ENCODE measurements at regions not wholly inside any gene's neighbourhood (a gene's known extent, or its start where the extent isn't known, plus 50 kb on each side); places are given as distances from the start of the nearest gene placed in this dataset.

DNA sequence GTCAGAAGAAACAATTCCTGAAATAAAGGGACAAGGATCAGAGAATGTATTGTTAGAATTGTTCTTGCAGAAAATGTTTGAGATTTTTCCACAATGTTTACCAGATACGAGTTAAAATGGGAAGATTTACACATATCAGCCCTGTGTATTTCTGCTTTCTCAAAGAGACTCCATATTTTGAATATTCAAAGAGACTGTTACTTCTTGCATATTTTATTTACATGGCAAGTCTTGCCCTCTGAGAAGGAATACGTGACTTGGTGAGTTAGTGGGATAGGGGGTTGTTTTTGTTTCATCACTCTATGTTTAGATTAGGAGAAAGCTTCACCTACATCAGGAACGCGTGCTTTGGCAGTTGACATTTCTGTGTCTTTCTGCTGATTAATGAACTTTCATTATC lies 56.1 kb upstream of the ZDHHC17 start:
- TF ChIP-seq, protein P1, sequence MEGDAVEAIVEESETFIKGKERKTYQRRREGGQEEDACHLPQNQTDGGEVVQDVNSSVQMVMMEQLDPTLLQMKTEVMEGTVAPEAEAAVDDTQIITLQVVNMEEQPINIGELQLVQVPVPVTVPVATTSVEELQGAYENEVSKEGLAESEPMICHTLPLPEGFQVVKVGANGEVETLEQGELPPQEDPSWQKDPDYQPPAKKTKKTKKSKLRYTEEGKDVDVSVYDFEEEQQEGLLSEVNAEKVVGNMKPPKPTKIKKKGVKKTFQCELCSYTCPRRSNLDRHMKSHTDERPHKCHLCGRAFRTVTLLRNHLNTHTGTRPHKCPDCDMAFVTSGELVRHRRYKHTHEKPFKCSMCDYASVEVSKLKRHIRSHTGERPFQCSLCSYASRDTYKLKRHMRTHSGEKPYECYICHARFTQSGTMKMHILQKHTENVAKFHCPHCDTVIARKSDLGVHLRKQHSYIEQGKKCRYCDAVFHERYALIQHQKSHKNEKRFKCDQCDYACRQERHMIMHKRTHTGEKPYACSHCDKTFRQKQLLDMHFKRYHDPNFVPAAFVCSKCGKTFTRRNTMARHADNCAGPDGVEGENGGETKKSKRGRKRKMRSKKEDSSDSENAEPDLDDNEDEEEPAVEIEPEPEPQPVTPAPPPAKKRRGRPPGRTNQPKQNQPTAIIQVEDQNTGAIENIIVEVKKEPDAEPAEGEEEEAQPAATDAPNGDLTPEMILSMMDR (IDR thresholded peaks at IDR 0.05; ENCODE audit: insufficient read depth, low read length, poor library complexity, severe bottlenecking): no peak
- DNase-seq (ENCODE audit: low read depth): no peak
- Histone ChIP-seq H3K36me3 (ENCODE audit: control insufficient read depth, insufficient read depth, low read length) (no peaks in the 10 kb centered on the region), H3K4me3 (ENCODE audit: low read depth, low read length) (no peak overlapping the region), H3K27me3 (ENCODE audit: control insufficient read depth, insufficient read depth, low read length) (no peaks in the 10 kb centered on the region)

DNA sequence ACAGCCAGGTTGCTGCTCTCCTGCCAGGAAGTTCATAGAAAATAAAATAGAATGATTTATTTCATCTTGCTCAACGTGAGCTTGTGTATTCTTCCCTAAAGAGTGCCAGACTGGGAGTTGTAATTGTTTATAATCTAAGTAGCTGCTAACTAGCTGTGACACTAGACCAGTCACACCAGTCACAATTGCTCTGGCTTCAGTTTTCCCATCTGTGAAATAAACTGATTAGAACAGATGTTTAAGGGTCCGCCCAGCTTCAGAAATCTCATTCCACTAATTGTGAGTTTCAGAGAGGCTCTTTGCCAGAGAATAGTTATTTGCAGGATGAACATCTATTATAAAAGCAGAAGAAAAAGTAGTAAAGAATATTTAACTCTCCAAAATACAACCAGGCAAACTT lies 55.6 kb upstream of the ZDHHC17 start:
- no peak for DNase-seq (ENCODE audit: low read depth)
- H3K36me3 ChIP-seq (ENCODE audit: control insufficient read depth, insufficient read depth, low read length): no peaks in the 10 kb centered on the region
- no peak overlapping the region for H3K4me3 ChIP-seq (ENCODE audit: low read depth, low read length)
- TF ChIP-seq, protein P1 (IDR thresholded peaks at IDR 0.05; ENCODE audit: insufficient read depth, low read length, poor library complexity, severe bottlenecking): no peak
- no peaks in the 10 kb centered on the region for H3K27me3 ChIP-seq (ENCODE audit: control insufficient read depth, insufficient read depth, low read length)

DNA sequence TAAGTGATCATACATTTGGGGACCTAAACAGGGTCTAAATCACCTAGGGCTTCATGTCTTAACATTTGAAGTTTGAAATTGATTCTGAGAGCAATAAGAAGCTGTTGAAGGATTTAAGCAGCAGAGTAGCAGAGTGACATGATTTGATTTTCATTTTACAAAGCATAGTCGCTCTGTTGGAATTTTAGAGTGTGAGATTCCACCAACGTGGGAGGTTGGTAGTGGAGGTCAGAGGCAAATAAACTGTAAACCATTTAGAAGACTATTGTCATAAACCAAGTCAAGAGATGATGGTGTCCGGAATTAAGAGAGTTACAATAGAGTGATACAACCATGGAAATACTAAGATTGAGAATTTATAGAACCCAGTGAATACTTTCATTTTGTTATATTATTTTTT lies 52.7 kb upstream of the ZDHHC17 start:
- no peaks in the 10 kb centered on the region for H3K27me3 ChIP-seq (ENCODE audit: control insufficient read depth, insufficient read depth, low read length)
- no peaks in the 10 kb centered on the region for H3K36me3 ChIP-seq (ENCODE audit: control insufficient read depth, insufficient read depth, low read length)
- DNase-seq (ENCODE audit: low read depth): no peak
- H3K4me3 ChIP-seq (ENCODE audit: low read depth, low read length): no peak overlapping the region
- TF ChIP-seq, protein P1 (IDR thresholded peaks at IDR 0.05; ENCODE audit: insufficient read depth, low read length, poor library complexity, severe bottlenecking): no peak

DNA sequence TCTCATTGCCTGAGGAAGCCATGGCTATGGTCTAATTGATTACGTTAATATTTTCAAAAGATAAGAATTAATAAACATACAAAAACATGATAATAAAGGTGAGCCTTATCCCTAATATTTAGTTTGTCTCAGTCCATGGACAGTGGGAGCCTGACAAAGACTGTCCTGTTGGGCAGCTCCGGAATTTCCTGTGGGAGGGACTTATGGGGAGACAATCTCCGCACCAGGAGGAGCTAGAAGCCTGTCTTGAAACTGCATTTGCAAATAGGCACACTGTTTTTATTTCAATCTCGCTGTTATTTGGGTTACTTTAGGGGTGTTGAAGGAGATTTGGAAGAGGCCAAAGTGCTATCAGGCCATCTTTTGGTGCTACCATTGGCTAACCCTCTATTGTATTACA lies 50.8 kb upstream of the ZDHHC17 start:
- TF ChIP-seq, protein P1 (IDR thresholded peaks at IDR 0.05; ENCODE audit: insufficient read depth, low read length, poor library complexity, severe bottlenecking): no peak
- Histone ChIP-seq H3K36me3 (ENCODE audit: control insufficient read depth, insufficient read depth, low read length) (no peaks in the 10 kb centered on the region), H3K4me3 (ENCODE audit: low read depth, low read length) (no peak overlapping the region), H3K27me3 (ENCODE audit: control insufficient read depth, insufficient read depth, low read length) (no peaks in the 10 kb centered on the region)
- DNase-seq (ENCODE audit: low read depth): no peak

DNA sequence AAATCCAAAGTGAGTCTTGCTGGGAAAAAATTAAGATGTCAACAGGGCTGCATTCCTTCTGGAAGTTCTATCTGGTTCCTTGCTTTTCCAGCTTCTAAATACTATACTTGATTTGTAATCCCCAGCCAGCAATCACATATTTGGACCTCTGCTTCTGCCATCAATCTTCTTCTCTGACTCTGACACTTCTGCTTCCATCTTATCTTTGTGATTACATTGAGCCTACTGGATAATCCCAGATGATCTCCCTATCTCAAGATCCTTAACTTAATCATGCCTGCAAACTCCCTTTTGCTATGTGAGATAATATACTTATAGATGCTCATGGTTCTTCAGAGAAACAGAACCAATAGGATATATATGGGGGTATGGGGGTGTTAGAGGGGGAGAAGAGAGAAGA lies 49.9 kb upstream of the ZDHHC17 start:
- no peak for DNase-seq (ENCODE audit: low read depth)
- H3K36me3 ChIP-seq (ENCODE audit: control insufficient read depth, insufficient read depth, low read length): no peaks in the 10 kb centered on the region
- TF ChIP-seq, protein P1 (IDR thresholded peaks at IDR 0.05; ENCODE audit: insufficient read depth, low read length, poor library complexity, severe bottlenecking): no peak
- H3K4me3 ChIP-seq (ENCODE audit: low read depth, low read length): no peak overlapping the region
- H3K27me3 ChIP-seq (ENCODE audit: control insufficient read depth, insufficient read depth, low read length): no peaks in the 10 kb centered on the region

All from kidney epithelial cell (primary cell).